GM12878 (cell line): ENCODE measurements at regions not wholly inside any gene's neighbourhood (a gene's known extent, or its start where the extent isn't known, plus 50 kb on each side); places are given as distances from the start of the nearest gene placed in this dataset.

Experiments used
- ATAC-seq: fragments of 200-7000 bp; cut with Tn5 transposase; 3 replicates; pipeline ENCODE4 v1.9.1; 2020; ENCODE audit warnings: mild to moderate bottlenecking, moderate library complexity
- BruUV-seq: library from RNA; stranded (reverse); fragments of 400-500 nt; replicated peaks from 2 replicates; lab custom pipeline; 2021; lab: Mats Ljungman, UMichigan
- CTCF ChIA-PET: fragments of 300-600 bp; sonication (Branson Sonifier 250); formaldehyde crosslinking; extraction: SDS; loops from one replicate; lab custom pipeline; 2021; ENCODE audit warnings: inconsistent platforms; lab: Yijun Ruan, JAX
- POLR2A ChIA-PET: fragments of 350-600 bp; formaldehyde crosslinking; extraction: SDS; loops from one replicate; lab custom pipeline; 2021; ENCODE audit warnings: inconsistent platforms; lab: Charles Lee
- RAD21 ChIA-PET: fragments of 300-600 bp; sonication (Branson Sonifier 250); formaldehyde crosslinking; loops from one replicate; lab custom pipeline; 2023; ENCODE audit warnings: antibody characterized with exemption; ENCODE audit not compliant: unreplicated experiment; lab: Charles Lee
- SMC1A ChIA-PET: fragments of 300-600 bp; sonication (Branson Sonifier 250); formaldehyde crosslinking; loops from one replicate; lab custom pipeline; 2023; ENCODE audit not compliant: unreplicated experiment, uncharacterized antibody; lab: Charles Lee
- DNase-seq: peaks from one replicate; pipeline ENCODE4 v3.0.0-alpha.2; 2011; ENCODE audit warnings: low read depth, low spot score
- FAIRE-seq: peaks from 3 replicates; lab custom pipeline; 2011; peaks lifted over from hg19 to GRCh38; lab: Jason Lieb, UNC
- H2AFZ ChIP-seq: 2 replicates; pipeline ENCODE4 v1.6.0; 2011; ENCODE audit warnings: low read depth, low read length, control low read depth; ENCODE audit not compliant: control insufficient read depth
- H3K27ac ChIP-seq: 2 replicates; pipeline ENCODE4 v1.5.1; 2011; ENCODE audit warnings: control low read depth; ENCODE audit not compliant: control insufficient read depth, insufficient read depth
- H3K27me3 ChIP-seq, 2 experiments: replicated peaks in 1 of 2; 2 replicates each; pipeline versions ENCODE4 v1.6.0 to v1.6.1; 2011; ENCODE audit warnings: low read length in 1 of 2; ENCODE audit not compliant: control insufficient read depth in 2 of 2, insufficient read depth in 2 of 2
- H3K36me3 ChIP-seq, 2 experiments: 2 replicates each; pipeline ENCODE4 v1.5.1; 2011; ENCODE audit warnings: low read length in 1 of 2; ENCODE audit not compliant: control insufficient read depth in 2 of 2, insufficient read depth in 2 of 2
- H3K4me1 ChIP-seq: 2 replicates; pipeline ENCODE4 v1.6.1; 2011; ENCODE audit warnings: mild to moderate bottlenecking, low read length, moderate library complexity, mixed read lengths; ENCODE audit not compliant: control insufficient read depth, insufficient read depth
- H3K4me2 ChIP-seq: 2 replicates; pipeline ENCODE4 v1.6.0; 2011; ENCODE audit warnings: control low read depth; ENCODE audit not compliant: control insufficient read depth, insufficient read depth
- H3K4me3 ChIP-seq: fragments of 200-600 bp; sonication (generic); 2 replicates; pipeline ENCODE4 v1.5.1; 2016
- H3K79me2 ChIP-seq: 2 replicates; pipeline ENCODE4 v1.6.0; 2011; ENCODE audit warnings: low read length; ENCODE audit not compliant: control insufficient read depth, insufficient read depth
- H3K9ac ChIP-seq: 2 replicates; pipeline ENCODE4 v1.8.0; 2011; ENCODE audit warnings: low read length, control low read depth, mixed read lengths; ENCODE audit not compliant: control insufficient read depth, insufficient read depth
- H3K9me3 ChIP-seq: replicated peaks from 3 replicates; pipeline ENCODE4 v1.5.1; 2011; ENCODE audit warnings: mild to moderate bottlenecking, low read length; ENCODE audit not compliant: control insufficient read depth, insufficient read depth
- H4K20me1 ChIP-seq: 2 replicates; pipeline ENCODE4 v1.6.0; 2011; ENCODE audit not compliant: control insufficient read depth, insufficient read depth
- ATF3 ChIP-seq: IDR thresholded peaks from 2 replicates; pipeline ENCODE4 v1.6.1; 2011; ENCODE audit warnings: low read depth, mild to moderate bottlenecking, low read length, moderate library complexity, borderline replicate concordance; ENCODE audit errors: extremely low read depth
- ELK1 ChIP-seq: IDR thresholded peaks from 2 replicates; pipeline ENCODE4 v1.6.1; 2012; ENCODE audit warnings: low read depth, low read length, improper control_type of control experiment
- FOS ChIP-seq: IDR thresholded peaks from 3 replicates; pipeline ENCODE4 v1.6.1; 2011; ENCODE audit warnings: borderline replicate concordance; ENCODE audit not compliant: insufficient read length; ENCODE audit errors: extremely low read depth
- JUND ChIP-seq: IDR thresholded peaks from 2 replicates; pipeline ENCODE4 v1.6.1; 2012; ENCODE audit warnings: low read depth, mild to moderate bottlenecking, low read length, improper control_type of control experiment, moderate library complexity
- NFXL1 ChIP-seq: fragments of 450-650 bp; IDR thresholded peaks from 2 replicates; pipeline ENCODE4 v1.6.1; 2017; ENCODE audit warnings: antibody characterized with exemption, mild to moderate bottlenecking, borderline replicate concordance
- POU2F2 ChIP-seq: IDR thresholded peaks from 3 replicates; pipeline ENCODE4 v1.6.1; 2011; ENCODE audit warnings: low read depth, mild to moderate bottlenecking, low read length, borderline replicate concordance
- RB1 ChIP-seq: fragments of 450-650 bp; formaldehyde crosslinking; IDR thresholded peaks from 2 replicates; pipeline ENCODE4 v1.6.1; 2017; ENCODE audit warnings: mild to moderate bottlenecking, borderline replicate concordance
- SMAD5 ChIP-seq: IDR thresholded peaks from 2 replicates; pipeline ENCODE4 v1.6.1; 2016; ENCODE audit warnings: antibody characterized with exemption, low read depth
- SMARCA5 ChIP-seq: fragments of 450-650 bp; IDR thresholded peaks from 2 replicates; pipeline ENCODE4 v1.6.1; 2017; ENCODE audit warnings: mild to moderate bottlenecking
- ZBTB40 ChIP-seq: fragments of 450-650 bp; IDR thresholded peaks from 2 replicates; pipeline ENCODE4 v1.6.1; 2016; ENCODE audit warnings: mild to moderate bottlenecking, moderate library complexity, borderline replicate concordance
- ZNF24 ChIP-seq: fragments of 450-650 bp; IDR thresholded peaks from 2 replicates; pipeline ENCODE4 v1.6.1; 2017; ENCODE audit warnings: antibody characterized with exemption, mild to moderate bottlenecking
- WGBS: methylation state at CpG from one replicate; pipeline ENCODE4 v1.1.6; 2016; ENCODE audit warnings: low lambda C conversion rate; ENCODE audit not compliant: insufficient replicate concordance, insufficient coverage; ENCODE audit errors: missing lambda C conversion rate; 5-methylcytosine and 5-hydroxymethylcytosine counted together
- in situ Hi-C: fragments of 300-500 bp; cut with MboI; formaldehyde crosslinking; loops from 9 replicates; pipeline ENCODE4 v1.14.3; 2018; ENCODE audit warnings: mixed read lengths
- intact Hi-C: fragments of 100-400 bp; cut with micrococcal nuclease; formaldehyde crosslinking; loops from one replicate; pipeline ENCODE4 v1.14.2; 2022; ENCODE audit not compliant: unreplicated experiment
- TF ChIP-seq, protein P1 (sequence below): fragments of 450-650 bp; IDR thresholded peaks from 2 replicates; pipeline ENCODE4 v1.6.1; 2016; ENCODE audit warnings: mild to moderate bottlenecking
- TF ChIP-seq, protein P2 (sequence below): fragments of 450-650 bp; formaldehyde crosslinking; IDR thresholded peaks from 2 replicates; pipeline ENCODE4 v1.5.0; 2022; ENCODE audit warnings: mild to moderate bottlenecking, missing genetic modification characterization

- CTCF ChIA-PET: no interaction called here
- BruUV-seq: no TSS peak
- Histone ChIP-seq H3K9ac (no peak overlapping the region), H2AFZ (no peak overlapping the region), H3K79me2 (no peaks in the 10 kb centered on the region), H4K20me1 (no peaks in the 10 kb centered on the region), H3K27me3 (no peaks in the 10 kb centered on the region), H3K27ac (no peak overlapping the region), H3K36me3 (no peaks in the 10 kb centered on the region), H3K4me1 (no peaks in the 10 kb centered on the region), H3K4me2 (no peak overlapping the region)
- WGBS: 8% methylated on average over 3 of the region's 3 CpGs
- no peak for DNase-seq
- RAD21 ChIA-PET: no interaction called here
- SMC1A ChIA-PET: no interaction called here
- in situ Hi-C loops (no loop called here), intact Hi-C loops (no loop called here)
- TF ChIP-seq POU2F2 (no peak), JUND (no peak), RB1 (no peak), ATF3 (no peak), NFXL1 (no peak), ZBTB40 (no peak), ELK1 (no peak), SMARCA5 (no peak), FOS (no peak), ZNF24 (no peak), SMAD5 (no peak)
- TF ChIP-seq, protein P1, sequence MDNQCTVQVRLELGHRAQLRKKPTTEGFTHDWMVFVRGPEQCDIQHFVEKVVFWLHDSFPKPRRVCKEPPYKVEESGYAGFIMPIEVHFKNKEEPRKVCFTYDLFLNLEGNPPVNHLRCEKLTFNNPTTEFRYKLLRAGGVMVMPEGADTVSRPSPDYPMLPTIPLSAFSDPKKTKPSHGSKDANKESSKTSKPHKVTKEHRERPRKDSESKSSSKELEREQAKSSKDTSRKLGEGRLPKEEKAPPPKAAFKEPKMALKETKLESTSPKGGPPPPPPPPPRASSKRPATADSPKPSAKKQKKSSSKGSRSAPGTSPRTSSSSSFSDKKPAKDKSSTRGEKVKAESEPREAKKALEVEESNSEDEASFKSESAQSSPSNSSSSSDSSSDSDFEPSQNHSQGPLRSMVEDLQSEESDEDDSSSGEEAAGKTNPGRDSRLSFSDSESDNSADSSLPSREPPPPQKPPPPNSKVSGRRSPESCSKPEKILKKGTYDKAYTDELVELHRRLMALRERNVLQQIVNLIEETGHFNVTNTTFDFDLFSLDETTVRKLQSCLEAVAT: no peak
- TF ChIP-seq, protein P2, sequence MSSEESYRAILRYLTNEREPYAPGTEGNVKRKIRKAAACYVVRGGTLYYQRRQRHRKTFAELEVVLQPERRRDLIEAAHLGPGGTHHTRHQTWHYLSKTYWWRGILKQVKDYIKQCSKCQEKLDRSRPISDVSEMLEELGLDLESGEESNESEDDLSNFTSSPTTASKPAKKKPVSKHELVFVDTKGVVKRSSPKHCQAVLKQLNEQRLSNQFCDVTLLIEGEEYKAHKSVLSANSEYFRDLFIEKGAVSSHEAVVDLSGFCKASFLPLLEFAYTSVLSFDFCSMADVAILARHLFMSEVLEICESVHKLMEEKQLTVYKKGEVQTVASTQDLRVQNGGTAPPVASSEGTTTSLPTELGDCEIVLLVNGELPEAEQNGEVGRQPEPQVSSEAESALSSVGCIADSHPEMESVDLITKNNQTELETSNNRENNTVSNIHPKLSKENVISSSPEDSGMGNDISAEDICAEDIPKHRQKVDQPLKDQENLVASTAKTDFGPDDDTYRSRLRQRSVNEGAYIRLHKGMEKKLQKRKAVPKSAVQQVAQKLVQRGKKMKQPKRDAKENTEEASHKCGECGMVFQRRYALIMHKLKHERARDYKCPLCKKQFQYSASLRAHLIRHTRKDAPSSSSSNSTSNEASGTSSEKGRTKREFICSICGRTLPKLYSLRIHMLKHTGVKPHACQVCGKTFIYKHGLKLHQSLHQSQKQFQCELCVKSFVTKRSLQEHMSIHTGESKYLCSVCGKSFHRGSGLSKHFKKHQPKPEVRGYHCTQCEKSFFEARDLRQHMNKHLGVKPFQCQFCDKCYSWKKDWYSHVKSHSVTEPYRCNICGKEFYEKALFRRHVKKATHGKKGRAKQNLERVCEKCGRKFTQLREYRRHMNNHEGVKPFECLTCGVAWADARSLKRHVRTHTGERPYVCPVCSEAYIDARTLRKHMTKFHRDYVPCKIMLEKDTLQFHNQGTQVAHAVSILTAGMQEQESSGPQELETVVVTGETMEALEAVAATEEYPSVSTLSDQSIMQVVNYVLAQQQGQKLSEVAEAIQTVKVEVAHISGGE (CRISPR knock-in tag): no peak
- TF ChIP-seq, all 136 proteins: peak for 0
- no peak for FAIRE-seq
- H3K4me3 ChIP-seq: no peak overlapping the region
- POLR2A ChIA-PET: no interaction called here
- ATAC-seq: no peak
- no peaks in the 10 kb centered on the region for H3K9me3 ChIP-seq
Observed at GRCh38 chr14:100463937-100464336, 123.3 kb downstream of the BEGAIN start.
